Chondrocyte (in vitro differentiated cells): ENCODE measurements at regions not wholly inside any gene's neighbourhood (a gene's known extent, or its start where the extent isn't known, plus 50 kb on each side); places are given as distances from the start of the nearest gene placed in this dataset.
"Not testable (repeated sequence)": the region's sequence is repeated elsewhere in the genome, so short reads cannot be mapped to it uniquely, and the experiment has no call there.

ENCODE experiments used
- DNase-seq: peaks from one replicate; pipeline ENCODE4 v3.0.0; 2021; ENCODE audit warnings: mixed read lengths, low spot score
- H3K27ac Mint-ChIP-seq: one replicate; pipeline ENCODE4 v1.8.0; 2021; ENCODE audit warnings: mild to moderate bottlenecking, moderate library complexity, mixed read lengths; ENCODE audit not compliant: unreplicated experiment
- H3K27me3 Mint-ChIP-seq: 2 replicates; pipeline ENCODE4 v1.8.0; 2021; ENCODE audit warnings: low read depth, mixed read lengths
- H3K36me3 Mint-ChIP-seq: 2 replicates; pipeline ENCODE4 v1.8.0; 2021; ENCODE audit warnings: low read depth, mixed read lengths
- H3K4me1 Mint-ChIP-seq: 2 replicates; pipeline ENCODE4 v1.8.0; 2021; ENCODE audit warnings: low read depth, mild to moderate bottlenecking, mixed read lengths
- H3K4me3 Mint-ChIP-seq: one replicate; pipeline ENCODE4 v1.8.0; 2021; ENCODE audit warnings: mild to moderate bottlenecking, moderate library complexity, mixed read lengths; ENCODE audit not compliant: unreplicated experiment
- H3K9me3 Mint-ChIP-seq: 2 replicates; pipeline ENCODE4 v1.8.0; 2021; ENCODE audit warnings: low read depth, mixed read lengths
- TF ChIP-seq, protein P1 (sequence below): fragments of 200-600 bp; sonication (generic); IDR thresholded peaks from 2 replicates; pipeline ENCODE4 v1.5.0; 2021; ENCODE audit warnings: antibody characterized with exemption, mild to moderate bottlenecking, moderate library complexity

- peaks cover 1% of the 10 kb centered on the region for H3K36me3 Mint-ChIP-seq
- no peak overlapping the region for H3K27ac Mint-ChIP-seq
- DNase-seq = no peak
- peaks cover 6% of the 10 kb centered on the region for H3K4me1 Mint-ChIP-seq
- no peak overlapping the region for H3K4me3 Mint-ChIP-seq
- TF ChIP-seq, protein P1, sequence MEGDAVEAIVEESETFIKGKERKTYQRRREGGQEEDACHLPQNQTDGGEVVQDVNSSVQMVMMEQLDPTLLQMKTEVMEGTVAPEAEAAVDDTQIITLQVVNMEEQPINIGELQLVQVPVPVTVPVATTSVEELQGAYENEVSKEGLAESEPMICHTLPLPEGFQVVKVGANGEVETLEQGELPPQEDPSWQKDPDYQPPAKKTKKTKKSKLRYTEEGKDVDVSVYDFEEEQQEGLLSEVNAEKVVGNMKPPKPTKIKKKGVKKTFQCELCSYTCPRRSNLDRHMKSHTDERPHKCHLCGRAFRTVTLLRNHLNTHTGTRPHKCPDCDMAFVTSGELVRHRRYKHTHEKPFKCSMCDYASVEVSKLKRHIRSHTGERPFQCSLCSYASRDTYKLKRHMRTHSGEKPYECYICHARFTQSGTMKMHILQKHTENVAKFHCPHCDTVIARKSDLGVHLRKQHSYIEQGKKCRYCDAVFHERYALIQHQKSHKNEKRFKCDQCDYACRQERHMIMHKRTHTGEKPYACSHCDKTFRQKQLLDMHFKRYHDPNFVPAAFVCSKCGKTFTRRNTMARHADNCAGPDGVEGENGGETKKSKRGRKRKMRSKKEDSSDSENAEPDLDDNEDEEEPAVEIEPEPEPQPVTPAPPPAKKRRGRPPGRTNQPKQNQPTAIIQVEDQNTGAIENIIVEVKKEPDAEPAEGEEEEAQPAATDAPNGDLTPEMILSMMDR = no peak
- H3K27me3 Mint-ChIP-seq = peaks cover 35% of the 10 kb centered on the region
- H3K9me3 Mint-ChIP-seq = no peaks in the 10 kb centered on the region
These were observed 202.1 kb upstream of the IGFBP7 start for GRCh38 chr4:57312296-57312695.

DNA sequence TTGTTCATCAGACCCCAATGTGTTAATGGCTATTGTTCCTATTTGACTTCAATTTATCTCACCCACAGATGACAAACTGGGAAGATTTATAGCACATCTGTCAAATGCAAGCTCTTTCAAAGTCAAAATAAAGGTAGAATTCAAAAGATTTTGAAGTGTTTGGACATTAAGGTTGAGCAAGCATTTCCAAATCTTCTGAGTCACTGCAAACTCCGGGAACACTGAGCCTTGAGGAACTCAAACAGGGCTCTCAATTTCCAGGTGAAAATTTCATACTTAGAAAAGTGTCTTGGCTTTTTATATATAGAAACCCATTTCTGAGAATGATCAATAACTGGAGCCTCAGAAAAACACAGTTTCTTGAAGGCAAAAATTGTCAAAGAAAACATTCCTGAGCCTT is 199.5 kb upstream of the IGFBP7 start:
- no peak overlapping the region for H3K27ac Mint-ChIP-seq

DNA sequence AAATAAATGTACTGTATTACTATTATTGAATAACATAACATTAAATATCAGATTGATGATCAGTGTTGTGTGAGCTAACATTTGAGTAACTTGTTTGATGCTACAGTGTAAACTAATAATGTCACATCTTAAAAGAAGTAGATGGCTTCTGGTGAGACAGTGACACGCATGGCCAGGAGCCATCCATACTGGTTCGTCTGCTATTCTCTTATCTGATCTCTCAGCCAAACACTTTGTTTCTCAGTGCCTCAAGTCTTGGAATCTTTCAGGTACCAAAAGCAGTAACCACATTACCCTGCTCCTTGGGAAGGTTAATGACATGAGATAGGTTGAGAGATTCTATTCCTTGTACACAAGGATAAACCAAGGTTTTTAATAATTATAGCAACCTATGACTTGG is 198.1 kb upstream of the IGFBP7 start:
- Mint-ChIP-seq H3K36me3 (peaks cover 1% of the 10 kb centered on the region), H3K27ac (no peak overlapping the region), H3K4me1 (peaks cover 6% of the 10 kb centered on the region), H3K27me3 (peaks cover 35% of the 10 kb centered on the region), H3K9me3 (no peaks in the 10 kb centered on the region), H3K4me3 (no peak overlapping the region)
- DNase-seq = no peak
- TF ChIP-seq, protein P1 = no peak

More for the DNA sequence above, 199.5 kb upstream of the IGFBP7 start:
- H3K27me3 Mint-ChIP-seq = peaks cover 40% of the 10 kb centered on the region
- no peak for DNase-seq
- peaks cover 6% of the 10 kb centered on the region for H3K4me1 Mint-ChIP-seq
- H3K9me3 Mint-ChIP-seq = no peaks in the 10 kb centered on the region
- TF ChIP-seq, protein P1 = no peak
- H3K36me3 Mint-ChIP-seq = peaks cover 1% of the 10 kb centered on the region
- no peak overlapping the region for H3K4me3 Mint-ChIP-seq

DNA sequence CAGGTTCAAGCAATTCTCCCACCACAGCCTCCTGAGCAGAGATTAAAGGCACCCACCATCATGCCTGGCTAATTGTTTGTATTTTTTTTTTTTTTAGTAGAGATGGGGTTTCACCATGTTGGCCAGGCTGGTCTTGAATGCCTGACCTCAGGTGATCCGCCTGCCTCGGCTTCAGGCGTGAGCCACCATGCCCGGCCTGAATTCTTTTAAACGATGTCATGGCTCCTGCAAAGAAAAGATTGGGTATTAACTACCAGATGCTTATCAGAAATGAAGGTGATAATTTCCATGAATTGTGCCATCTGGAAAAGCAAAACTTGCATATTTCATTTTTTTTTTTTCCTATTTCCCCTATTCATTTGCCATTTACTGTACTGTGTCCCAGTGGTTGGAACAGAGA is 195.7 kb upstream of the IGFBP7 start:
- no peak for DNase-seq
- Mint-ChIP-seq H3K4me3 (no peak overlapping the region), H3K27ac (no peak overlapping the region), H3K9me3 (peaks cover under 1% of the 10 kb centered on the region), H3K27me3 (peaks cover 26% of the 10 kb centered on the region), H3K4me1 (peaks cover 6% of the 10 kb centered on the region), H3K36me3 (peaks cover 1% of the 10 kb centered on the region)
- TF ChIP-seq, protein P1 = no peak

GRCh38 chr4:57303012-57303751 is 193.0 kb upstream of the IGFBP7 start:
- TF ChIP-seq, protein P1 = peak; percentile 40
- Mint-ChIP-seq H3K4me1 (no peaks in the 10 kb centered on the region), H3K27me3 (peaks cover 27% of the 10 kb centered on the region), H3K27ac (no peak overlapping the region), H3K4me3 (no peak overlapping the region), H3K9me3 (peaks cover 2% of the 10 kb centered on the region), H3K36me3 (peaks cover 1% of the 10 kb centered on the region)
- DNase-seq = no peak

DNA sequence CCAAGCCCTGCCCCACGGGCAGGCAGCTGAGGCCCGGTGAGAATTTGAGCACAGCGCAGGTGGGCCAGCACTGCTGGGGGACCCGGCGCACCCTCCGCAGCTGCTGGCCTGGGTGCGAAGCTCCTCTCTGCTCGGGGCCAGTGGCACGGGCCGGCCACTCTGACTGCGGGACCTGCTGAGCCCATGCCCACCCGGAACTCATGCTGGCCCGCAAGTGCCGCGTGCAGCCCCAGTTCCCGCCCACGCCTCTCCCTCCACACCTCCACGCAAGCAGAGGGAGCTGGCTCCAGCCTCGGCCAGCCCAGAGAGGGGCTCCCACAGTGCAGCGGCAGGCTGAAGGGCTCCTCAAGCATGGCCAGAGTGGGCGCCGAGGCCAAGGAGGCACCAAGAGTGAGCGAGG is 190.1 kb upstream of the IGFBP7 start:
- peak; percentile 90 for DNase-seq
- not testable (repeated sequence) for H3K36me3 Mint-ChIP-seq, H3K4me3 Mint-ChIP-seq, H3K4me1 Mint-ChIP-seq, H3K9me3 Mint-ChIP-seq, H3K27ac Mint-ChIP-seq
- peaks cover 27% of the 10 kb centered on the region for H3K27me3 Mint-ChIP-seq
